NCI-H1930 (cell line): ENCODE measurements at regions not wholly inside any gene's neighbourhood (a gene's known extent, or its start where the extent isn't known, plus 50 kb on each side); places are given as distances from the start of the nearest gene placed in this dataset.
"Not testable (repeated sequence)": the region's sequence is repeated elsewhere in the genome, so short reads cannot be mapped to it uniquely, and the experiment has no call there.

Source experiments
- DNase-seq, 2 experiments: peaks; one replicate each; lab custom pipeline; 2025; lab: John Stamatoyannopoulos, UW

GRCh38 chr1:227508431-227508830, 54.9 kb upstream of the ZNF678 start:
- DNase-seq: no peak

- DNase-seq: not testable (repeated sequence)
Observed at GRCh38 chr1:227506490-227507393, 56.6 kb upstream of the ZNF678 start.

DNA sequence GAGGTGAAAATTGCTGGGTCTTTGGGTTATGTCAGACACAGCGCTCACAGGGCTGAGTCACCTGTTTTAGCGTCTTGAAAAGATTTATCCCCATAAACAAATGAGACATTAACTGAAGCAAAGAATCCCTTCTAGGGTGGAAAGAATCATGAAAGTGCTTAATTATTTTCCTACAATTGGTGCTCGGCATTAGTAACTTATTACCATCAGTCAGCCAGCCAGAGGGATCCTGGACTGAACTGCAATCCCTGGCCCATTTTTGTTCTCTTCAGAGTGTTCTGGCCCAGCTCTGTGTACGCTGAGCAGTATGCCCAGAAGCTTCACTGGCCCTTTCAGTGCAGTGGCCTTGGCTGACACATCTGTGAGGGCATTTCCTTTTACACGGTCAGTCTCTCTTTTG, 67.3 kb upstream of the ZNF678 start:
- DNase-seq: not testable (repeated sequence)

GRCh38 chr1:227493863-227494551, 69.3 kb upstream of the ZNF678 start:
- not testable (repeated sequence) for DNase-seq

- no peak for DNase-seq
Observed at GRCh38 chr1:227490478-227490877, 72.9 kb upstream of the ZNF678 start.

- no peak for DNase-seq
Observed at GRCh38 chr1:227490001-227490400, 73.4 kb upstream of the ZNF678 start.

GRCh38 chr1:227489572-227489971, 73.8 kb upstream of the ZNF678 start:
- no peak for DNase-seq

- no peak for DNase-seq
Observed at GRCh38 chr1:227487606-227488005, 75.8 kb upstream of the ZNF678 start.

DNA sequence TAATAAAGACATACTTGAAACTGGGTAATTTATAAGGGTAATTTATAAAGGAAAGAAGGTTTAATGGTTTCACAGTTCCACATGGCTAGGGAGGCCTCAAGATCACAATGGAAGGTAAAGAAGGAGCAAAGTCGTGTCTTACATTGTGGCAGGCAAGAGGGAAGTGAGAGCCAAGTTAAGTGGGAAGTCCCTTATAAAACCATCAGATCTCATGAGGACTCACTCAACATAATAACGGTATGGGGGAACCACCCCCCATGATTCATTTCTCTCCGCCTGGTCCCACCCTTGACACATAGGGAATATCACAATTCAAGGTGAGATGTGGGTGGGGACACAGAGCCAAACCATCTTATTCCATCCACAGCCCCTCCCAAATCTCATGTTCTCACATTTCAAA, 76.8 kb upstream of the ZNF678 start:
- DNase-seq: no peak

DNA sequence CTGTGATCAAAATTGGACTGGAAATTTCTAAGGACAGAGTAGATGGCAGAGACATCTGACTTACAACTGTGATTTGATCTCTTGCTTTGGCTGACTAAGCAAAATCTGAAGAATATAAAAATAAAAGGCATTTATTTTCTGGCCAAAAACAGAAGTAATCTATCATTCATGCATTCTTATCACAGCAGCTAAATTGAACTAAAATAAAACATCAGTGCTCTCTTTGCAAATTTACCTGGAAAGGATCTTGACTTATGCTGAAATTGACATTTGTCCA, 81.4 kb upstream of the ZNF678 start:
- no peak for DNase-seq

DNA sequence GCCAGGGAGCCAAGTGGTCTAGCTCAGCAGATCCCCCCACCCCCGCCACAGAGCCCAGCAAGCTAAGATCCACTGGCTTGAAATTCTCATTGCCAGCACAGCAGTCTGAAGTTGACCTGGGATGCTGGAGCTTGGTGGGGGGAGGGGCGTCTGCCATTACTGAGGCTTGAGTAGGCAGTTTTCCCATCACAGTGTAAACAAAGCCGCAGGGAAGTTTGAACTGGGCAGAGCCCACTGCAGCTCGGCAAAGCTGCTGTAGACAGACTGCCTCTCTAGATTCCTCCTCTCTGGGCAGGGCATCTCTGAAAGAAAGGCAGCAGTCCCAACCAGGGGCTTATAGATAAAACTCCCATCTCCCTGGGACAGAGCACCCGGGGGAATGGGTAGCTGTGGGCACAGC, 89.3 kb upstream of the ZNF678 start:
- DNase-seq: not testable (repeated sequence)

DNA sequence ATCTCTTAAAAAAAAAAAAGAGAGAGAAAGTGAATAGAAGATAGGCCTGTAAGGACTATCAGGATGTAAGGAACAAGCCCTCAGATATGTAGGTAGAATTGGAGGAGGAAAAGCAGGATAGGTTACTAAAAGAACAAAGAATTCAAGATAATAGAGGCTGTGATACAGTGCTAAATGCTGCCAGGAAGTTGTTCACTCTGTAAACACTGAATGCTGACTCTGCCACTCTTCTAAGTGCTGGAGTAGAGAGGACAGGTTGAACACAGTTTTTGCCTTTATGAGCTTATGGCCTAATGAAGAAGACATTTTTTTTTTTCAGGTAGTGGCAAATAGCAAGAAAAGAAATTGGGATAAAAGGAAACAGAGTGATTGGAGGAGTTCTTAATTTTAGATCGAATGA, 90.6 kb upstream of the ZNF678 start:
- DNase-seq: no peak

DNA sequence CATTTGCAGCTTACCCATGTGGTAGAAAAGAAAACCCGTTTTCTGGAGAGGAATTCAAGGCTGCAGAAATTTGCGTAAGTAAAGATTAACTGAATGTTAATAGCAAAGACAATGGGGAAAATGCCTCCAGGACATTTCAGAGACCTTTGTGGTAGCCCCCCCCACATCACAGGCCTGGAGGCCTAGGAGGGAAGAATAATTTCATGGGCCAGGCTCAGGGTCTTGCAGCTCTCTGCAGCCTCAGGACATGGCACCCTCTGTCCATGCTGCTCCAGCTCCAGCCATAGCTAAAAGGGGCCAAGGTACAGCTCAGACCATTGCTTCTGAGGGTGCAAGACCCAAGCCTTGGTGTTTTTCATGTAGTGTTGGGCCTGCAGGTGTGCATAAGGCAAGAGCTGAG, 92.7 kb upstream of the ZNF678 start:
- no peak for DNase-seq

DNA sequence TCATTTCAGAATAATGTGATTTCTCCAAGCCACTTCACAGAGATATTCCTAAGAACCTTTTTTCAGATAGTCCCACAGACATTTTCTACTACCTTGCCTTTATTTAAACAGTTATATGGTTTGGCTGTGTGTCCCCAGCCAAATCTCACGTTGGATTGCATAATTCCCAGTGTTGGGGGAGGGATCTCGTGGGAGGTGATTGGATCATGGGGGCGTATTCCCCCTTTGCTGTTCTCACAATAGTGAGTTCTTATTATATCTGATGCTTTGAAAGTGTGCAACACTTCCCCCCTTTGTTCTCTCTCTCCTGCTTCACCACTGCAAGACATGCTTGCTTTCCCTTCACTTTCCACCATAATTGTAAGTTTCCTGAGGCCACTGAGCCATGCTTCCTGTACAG, 93.6 kb upstream of the ZNF678 start:
- no peak for DNase-seq

DNA sequence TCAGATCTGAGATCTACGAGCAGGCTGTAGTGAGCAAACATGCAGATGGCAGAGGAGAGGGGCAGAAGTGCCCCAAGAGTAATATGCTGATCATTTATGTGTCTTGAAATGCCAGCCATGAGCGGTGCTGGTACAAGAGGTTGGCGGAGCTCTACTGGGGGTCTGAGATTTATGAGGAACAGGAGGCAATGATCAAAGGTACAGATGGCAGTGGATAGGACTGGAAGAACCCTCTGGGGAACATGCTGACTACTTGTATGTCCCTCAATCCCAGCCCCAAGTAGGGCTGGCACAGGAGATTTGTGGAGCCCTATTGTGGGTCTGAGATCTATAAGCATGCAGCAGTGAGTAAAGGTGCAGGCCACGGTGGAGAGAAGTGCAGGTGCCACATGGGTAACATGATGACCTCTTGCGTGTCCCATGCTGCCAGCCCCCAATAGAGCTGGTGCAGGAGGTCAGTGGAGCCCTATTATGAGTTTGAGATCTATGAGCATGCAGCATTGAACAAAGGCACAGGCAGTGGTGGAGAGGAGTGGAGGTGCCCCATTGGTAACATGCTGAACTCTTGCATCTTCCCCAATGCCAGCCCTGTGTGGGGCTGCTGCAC, 97.2 kb upstream of the ZNF678 start:
- DNase-seq: no peak

- DNase-seq: no peak
Observed at GRCh38 chr1:227465256-227465655, 98.1 kb upstream of the ZNF678 start.

GRCh38 chr1:227459977-227460376, 103.4 kb upstream of the ZNF678 start:
- DNase-seq: no peak

DNA sequence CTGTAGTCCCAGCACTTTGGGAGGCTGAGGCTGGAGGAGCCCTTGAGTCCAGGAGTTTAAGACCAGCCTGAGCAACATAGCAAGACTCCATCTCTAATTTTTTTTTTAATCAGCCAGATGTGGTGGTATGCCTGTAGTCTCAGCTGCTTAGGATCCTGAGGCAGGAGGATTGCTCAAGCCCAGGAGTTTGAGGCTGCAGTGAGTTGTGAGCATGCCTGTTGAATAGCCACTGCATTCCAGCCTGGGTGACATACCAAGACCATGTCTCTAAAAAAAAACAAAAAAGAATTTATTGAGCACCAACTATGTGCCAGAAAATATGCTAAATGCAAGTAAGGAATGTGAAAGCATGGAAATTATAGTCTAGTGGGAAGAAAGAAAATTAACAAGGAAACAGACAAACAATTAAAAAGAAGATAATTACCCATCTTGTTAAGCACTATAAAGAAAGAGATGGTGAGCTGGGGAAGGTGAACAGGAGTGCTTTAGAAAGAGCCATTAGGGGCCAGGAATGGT, 104.0 kb upstream of the ZNF678 start:
- no peak for DNase-seq

GRCh38 chr1:227454686-227455085, 108.7 kb upstream of the ZNF678 start:
- no peak for DNase-seq

DNA sequence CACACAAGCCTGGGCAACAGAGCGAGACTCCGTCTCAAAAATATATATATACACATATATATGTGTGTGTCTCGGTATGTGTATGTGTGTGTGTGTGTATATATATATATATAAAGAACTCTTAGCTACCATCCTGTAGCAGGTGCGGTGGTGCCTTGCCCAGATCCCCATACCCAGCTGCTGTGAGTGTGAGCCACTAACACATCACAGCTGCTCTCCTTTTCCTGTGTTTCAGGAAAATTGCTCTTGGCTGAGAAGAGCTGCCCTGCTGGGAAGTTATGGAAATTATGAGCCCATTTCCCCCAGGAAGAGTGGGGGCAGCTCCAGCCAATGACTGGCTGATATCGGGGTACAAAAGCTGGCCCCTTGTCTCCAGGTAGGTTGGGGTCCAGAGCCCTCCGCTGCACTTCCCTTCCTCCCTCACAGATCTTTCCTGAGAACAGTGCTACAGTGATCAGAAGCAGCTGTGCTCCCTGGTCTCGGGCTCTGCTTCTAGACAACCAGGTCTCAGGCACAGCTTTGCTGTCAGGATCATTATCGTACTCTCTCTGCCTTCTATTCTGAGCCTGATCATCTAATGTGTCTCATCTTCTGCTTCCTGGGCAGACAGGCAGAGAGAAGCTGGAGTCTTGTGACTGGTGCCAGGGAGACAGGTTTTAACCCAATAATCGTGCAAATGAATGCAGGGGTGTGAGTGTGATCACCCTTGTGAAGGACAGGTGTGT, 109.6 kb upstream of the ZNF678 start:
- no peak for DNase-seq

- DNase-seq: no peak
Observed at GRCh38 chr1:227451954-227452353, 111.4 kb upstream of the ZNF678 start.

GRCh38 chr1:227451057-227451456, 112.3 kb upstream of the ZNF678 start:
- DNase-seq: no peak
